Lung (tissue), 11 donors: ENCODE measurements at regions not wholly inside any gene's neighbourhood (a gene's known extent, or its start where the extent isn't known, plus 50 kb on each side); places are given as distances from the start of the nearest gene placed in this dataset.

Experiments
- ATAC-seq: fragments of 200-7000 bp; cut with Tn5 transposase; one replicate; pipeline ENCODE4 v1.9.1; 2020; ENCODE audit warnings: moderate number of reproducible peaks; ENCODE audit not compliant: insufficient read depth, low FRiP score
- DNase-seq, 3 donors: peaks; one replicate each; pipeline ENCODE4 v3.0.0-alpha.2; 2013 to 2017
- H3K27ac ChIP-seq, 2 donors: one replicate each; pipeline ENCODE4 v1.5.1; 2013; ENCODE audit warnings: mild to moderate bottlenecking in 2 of 2, moderate library complexity in 2 of 2, control low read depth in 1 of 2, inconsistent platforms in 1 of 2, low read depth in 1 of 2, low read length in 1 of 2
- H3K27me3 ChIP-seq, 3 donors: one replicate each; pipeline ENCODE4 v1.5.1; 2013; ENCODE audit warnings: low read length in 2 of 3; ENCODE audit not compliant: control insufficient read depth in 3 of 3, insufficient read depth in 3 of 3
- H3K36me3 ChIP-seq, 4 donors: one replicate each; pipeline ENCODE4 v1.5.1; 2013; ENCODE audit warnings: low read length in 4 of 4, mild to moderate bottlenecking in 1 of 4, moderate library complexity in 1 of 4; ENCODE audit not compliant: control insufficient read depth in 4 of 4, insufficient read depth in 4 of 4
- H3K4me1 ChIP-seq, 5 donors: one replicate each; pipeline ENCODE4 v1.5.1; 2013; ENCODE audit warnings: low read length in 5 of 5, mild to moderate bottlenecking in 2 of 5, moderate library complexity in 1 of 5; ENCODE audit not compliant: control insufficient read depth in 5 of 5, insufficient read depth in 5 of 5
- H3K4me3 ChIP-seq: one replicate; pipeline ENCODE4 v1.5.1; 2013; ENCODE audit warnings: mild to moderate bottlenecking, control low read depth, moderate library complexity
- H3K9ac ChIP-seq, 2 donors: one replicate each; pipeline ENCODE4 v1.5.1; 2013; ENCODE audit warnings: low read length in 2 of 2, control low read depth in 1 of 2; ENCODE audit not compliant: insufficient read depth in 1 of 2
- H3K9me3 ChIP-seq, 4 donors: one replicate each; pipeline ENCODE4 v1.5.1; 2013; ENCODE audit warnings: low read length in 3 of 4, mild to moderate bottlenecking in 1 of 4, moderate library complexity in 1 of 4; ENCODE audit not compliant: control insufficient read depth in 4 of 4, insufficient read depth in 3 of 4
- CTCF ChIP-seq: IDR thresholded peaks from 2 replicates; pipeline ENCODE4 v1.5.1; 2012; ENCODE audit warnings: mild to moderate bottlenecking; ENCODE audit errors: control extremely low read depth, extremely low read depth
- WGBS, 2 donors: extraction: QIAGEN DNeasy Blood & Tissue Kit; methylation state at CpG; one replicate each; pipeline ENCODE4 v1.1.7; 2013; 5-methylcytosine and 5-hydroxymethylcytosine counted together
- donor health status: control.
- donor health status: control.
- donor health status: Bipolar disorder and iron deficiency.
- donor health status: healthy.
- donor health status: DM: yes; HTN: yes; CAD: no.

GRCh38 chr1:234863551-234863971 is 253.6 kb upstream of the IRF2BP2 start:
- ATAC-seq, result no peak
- TF ChIP-seq CTCF, result no peak
- H3K9ac ChIP-seq, result no peak overlapping the region
- H3K27me3 ChIP-seq, result no peaks in the 10 kb centered on the region
- WGBS, 2 donors, result 86 to 92% methylated on average over 6 of the region's 6 CpGs
- peaks cover 0 to 28% (median 10%) of the 10 kb centered on the region in 5 donors for H3K4me1 ChIP-seq
- H3K27ac ChIP-seq, result peak overlapping the region; percentile 71 to 79
- DNase-seq, result no peak
- no peaks in the 10 kb centered on the region for H3K36me3 ChIP-seq
- no peaks in the 10 kb centered on the region for H3K9me3 ChIP-seq
- H3K4me3 ChIP-seq, result no peak overlapping the region

- 21 to 28% methylated on average over 13 of the region's 13 CpGs for WGBS, 2 donors
- Histone ChIP-seq H3K36me3 (no peaks in the 10 kb centered on the region), H3K4me1 (peaks cover 0 to 28% (median 10%) of the 10 kb centered on the region in 5 donors), H3K9ac (peak overlapping the region in 1 of 2 donors; percentile 8), H3K9me3 (no peaks in the 10 kb centered on the region), H3K27me3 (no peaks in the 10 kb centered on the region), H3K4me3 (no peak overlapping the region), H3K27ac (peak overlapping the region; percentile 71 to 79)
- DNase-seq (peak; percentile 85 to 92 (median 87)), ATAC-seq (peak; percentile 7)
- no peak for TF ChIP-seq CTCF
Observed at GRCh38 chr1:234862944-234863515, 253.1 kb upstream of the IRF2BP2 start.

GRCh38 chr1:234862360-234862943 is 252.5 kb upstream of the IRF2BP2 start:
- Histone ChIP-seq H3K27me3 (no peaks in the 10 kb centered on the region), H3K27ac (peak overlapping the region; percentile 71 to 79), H3K9me3 (no peaks in the 10 kb centered on the region), H3K36me3 (no peaks in the 10 kb centered on the region), H3K4me1 (peaks cover 0 to 26% (median 10%) of the 10 kb centered on the region in 5 donors), H3K9ac (peak overlapping the region in 1 of 2 donors; percentile 8), H3K4me3 (no peak overlapping the region)
- 63 to 65% methylated on average over 7 of the region's 7 CpGs for WGBS, 2 donors
- no peak for DNase-seq
- no peak for ATAC-seq
- TF ChIP-seq CTCF, result no peak
